ENCODE measurements at regions not wholly inside any gene's neighbourhood (a gene's known extent, or its start where the extent isn't known, plus 50 kb on each side); places are given as distances from the start of the nearest gene placed in this dataset.

DNA sequence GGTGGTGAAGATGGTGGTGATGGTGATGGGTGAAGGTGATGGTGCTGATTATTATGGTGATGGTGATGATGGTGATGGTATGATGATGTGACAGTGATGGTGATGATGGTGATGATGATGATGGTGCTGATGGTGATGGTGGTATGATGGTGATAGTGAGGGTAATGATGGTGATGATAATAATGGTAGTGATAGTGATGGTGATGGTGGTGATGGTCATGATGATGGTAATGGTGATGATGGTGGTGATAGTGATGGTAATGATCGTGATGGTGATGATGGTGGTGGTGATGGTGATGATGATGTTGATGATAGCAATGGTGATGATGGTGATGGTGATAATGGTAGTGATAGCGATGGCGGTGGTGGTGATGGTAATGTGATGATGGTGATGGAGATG lies 197.9 kb upstream of the ALG10B start:
- TF ChIP-seq POLR2AphosphoS5 (IDR thresholded peaks at IDR 0.05; ENCODE audit: low read depth, low read length) (no peak), POLR2A (IDR thresholded peaks at IDR 0.05; ENCODE audit: low read depth, low read length) (no peak), TAF1 (IDR thresholded peaks at IDR 0.05; ENCODE audit: low read depth, low read length) (no peak), SPI1 (IDR thresholded peaks at IDR 0.05; ENCODE audit: low read depth, low read length) (no peak), PAX5 (IDR thresholded peaks at IDR 0.05; ENCODE audit: insufficient read depth, low read length, severe bottlenecking) (no peak)

Measured in GM12891 (cell line).